GM18519 (cell line): ENCODE measurements at regions not wholly inside any gene's neighbourhood (a gene's known extent, or its start where the extent isn't known, plus 50 kb on each side); places are given as distances from the start of the nearest gene placed in this dataset.

ENCODE experiments used
- ATAC-seq: cut with Tn5 transposase; IDR thresholded peaks from one replicate; pipeline ENCODE4 v1.9.1; 2021; ENCODE audit warnings: mild to moderate bottlenecking, moderate library complexity; ENCODE audit not compliant: unreplicated experiment, low FRiP score

GRCh38 chr15:69853544-69853951, 244.2 kb downstream of the TLE3 start:
- no peak for ATAC-seq

GRCh38 chr15:69854001-69854400, 243.7 kb downstream of the TLE3 start:
- no peak for ATAC-seq

DNA sequence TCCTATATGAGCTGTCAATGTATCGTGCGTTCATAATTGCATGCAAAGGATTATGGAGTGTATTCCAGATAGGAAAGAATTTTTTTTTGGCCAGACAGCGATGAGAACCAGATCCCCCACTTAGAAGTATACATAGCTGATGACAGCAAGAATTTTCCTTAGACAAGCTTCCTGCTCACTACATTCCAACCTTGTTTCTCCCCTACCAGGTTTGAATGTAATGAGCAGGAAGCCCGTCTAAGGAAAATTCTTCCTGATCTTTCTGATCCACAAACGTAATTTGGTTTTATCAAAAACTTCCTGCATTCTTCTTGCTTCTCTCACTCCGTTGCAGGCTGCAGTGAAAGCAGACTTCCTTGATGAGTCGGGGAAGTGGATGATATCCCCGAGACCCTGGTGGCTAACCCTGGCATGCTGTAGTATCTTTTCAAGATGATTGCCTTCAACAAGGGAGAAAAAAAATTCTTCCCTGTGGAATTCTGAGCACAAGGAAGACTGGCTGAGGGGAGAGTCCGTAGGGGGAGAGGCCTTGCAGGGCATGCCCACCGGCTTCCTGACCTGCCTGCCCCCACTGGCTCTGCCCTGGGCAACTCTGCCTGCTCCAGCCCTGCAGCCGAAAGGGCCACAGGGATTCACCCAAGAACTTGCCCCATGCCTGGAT, 243.1 kb downstream of the TLE3 start:
- ATAC-seq, result no peak

DNA sequence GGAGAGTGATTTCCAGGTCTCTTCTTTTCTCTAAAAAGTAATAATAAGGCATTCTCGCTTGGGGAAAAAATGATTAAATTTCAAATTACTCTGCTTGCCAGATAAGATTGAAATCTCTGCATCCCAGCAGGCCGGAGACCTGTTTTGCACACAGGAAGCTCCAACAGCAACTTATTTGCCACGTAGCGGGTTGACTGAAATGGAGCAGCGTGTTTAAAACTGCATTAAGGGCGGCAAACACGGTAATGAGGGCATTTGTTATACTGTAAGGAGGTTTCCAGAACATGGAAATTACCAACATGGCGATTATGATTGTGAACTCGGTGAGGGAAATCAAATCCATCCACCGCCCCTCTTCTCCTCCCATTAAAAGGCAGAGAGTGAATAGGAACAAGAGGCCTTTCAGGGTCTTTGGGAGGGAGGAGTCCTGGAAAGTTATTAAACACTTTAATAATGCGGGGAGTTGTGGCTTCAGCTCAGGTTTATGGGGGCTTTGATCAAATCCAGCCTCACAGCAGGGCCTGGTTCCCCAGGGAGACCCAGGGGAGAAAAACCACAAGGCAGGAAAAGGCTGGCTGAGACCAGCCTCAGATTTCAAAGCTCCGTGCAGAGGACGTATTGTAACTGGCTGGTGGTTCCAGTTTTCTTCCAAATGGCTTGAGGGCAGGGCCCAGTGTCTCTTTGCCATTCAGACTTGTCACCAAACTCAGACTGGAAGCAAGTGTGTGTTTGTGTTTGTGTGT, 242.3 kb downstream of the TLE3 start:
- no peak for ATAC-seq

DNA sequence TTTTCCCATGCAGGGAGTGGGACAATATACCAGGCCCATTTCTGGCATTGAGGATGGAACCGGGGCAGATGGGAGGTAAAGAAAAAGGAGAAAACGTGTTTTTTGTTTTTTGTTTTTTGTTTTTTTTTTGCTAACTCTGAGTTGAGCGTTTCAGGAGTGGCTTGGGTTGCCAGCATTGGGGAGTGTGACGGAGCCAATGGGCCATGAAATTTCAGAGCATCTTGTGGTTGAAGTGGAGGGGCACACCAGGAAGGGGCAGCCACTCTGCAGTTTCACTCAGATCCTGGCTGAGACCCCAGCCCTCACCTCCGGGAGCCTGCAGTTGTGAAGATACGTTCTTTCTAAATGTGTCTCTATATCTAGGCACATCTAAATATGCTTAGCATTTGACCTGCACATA, 240.5 kb downstream of the TLE3 start:
- no peak for ATAC-seq

GRCh38 chr15:69857686-69858391, 239.9 kb downstream of the TLE3 start:
- ATAC-seq, result no peak

DNA sequence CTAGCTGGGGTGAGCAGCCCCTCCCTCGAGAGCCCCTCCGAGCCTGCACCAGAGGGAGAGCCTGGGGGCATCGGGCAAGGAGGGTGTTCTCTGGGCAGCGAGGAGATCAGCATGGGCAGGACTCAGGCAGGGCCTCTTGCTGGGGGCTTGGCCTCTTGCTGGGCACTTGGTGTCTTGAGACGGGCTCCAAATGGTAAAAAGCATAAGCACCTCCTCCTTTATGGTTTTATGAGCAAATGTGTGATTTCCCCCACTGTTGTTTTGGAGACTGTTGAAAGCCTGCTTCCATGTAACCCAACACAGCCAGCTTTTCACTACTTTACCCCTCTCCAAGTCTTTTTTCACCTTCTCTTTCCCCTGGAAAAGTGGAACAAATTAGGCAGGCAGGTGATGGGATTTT, 239.3 kb downstream of the TLE3 start:
- no peak for ATAC-seq

GRCh38 chr15:69859866-69860265, 237.9 kb downstream of the TLE3 start:
- no peak for ATAC-seq

DNA sequence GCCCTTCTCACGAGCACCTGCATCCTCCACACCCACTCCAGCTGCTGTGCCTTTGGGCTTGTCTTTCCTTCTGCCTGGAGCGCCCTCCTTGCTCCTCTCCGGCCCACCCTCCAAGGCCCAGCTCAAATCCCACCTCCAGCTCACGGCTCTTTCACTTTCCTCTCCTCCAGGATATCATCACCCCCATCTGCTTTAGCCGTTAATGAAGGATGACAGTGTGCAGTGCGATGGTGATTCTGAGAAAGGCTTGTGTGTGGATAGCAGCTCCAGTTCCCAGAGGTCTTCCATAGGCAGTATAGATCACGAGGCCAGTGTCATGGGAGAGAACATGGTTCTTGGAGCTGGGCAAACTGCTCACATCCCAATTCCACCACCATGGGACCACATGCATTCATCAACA, 237.4 kb downstream of the TLE3 start:
- no peak for ATAC-seq

GRCh38 chr15:69860921-69861320, 236.8 kb downstream of the TLE3 start:
- ATAC-seq, result no peak

DNA sequence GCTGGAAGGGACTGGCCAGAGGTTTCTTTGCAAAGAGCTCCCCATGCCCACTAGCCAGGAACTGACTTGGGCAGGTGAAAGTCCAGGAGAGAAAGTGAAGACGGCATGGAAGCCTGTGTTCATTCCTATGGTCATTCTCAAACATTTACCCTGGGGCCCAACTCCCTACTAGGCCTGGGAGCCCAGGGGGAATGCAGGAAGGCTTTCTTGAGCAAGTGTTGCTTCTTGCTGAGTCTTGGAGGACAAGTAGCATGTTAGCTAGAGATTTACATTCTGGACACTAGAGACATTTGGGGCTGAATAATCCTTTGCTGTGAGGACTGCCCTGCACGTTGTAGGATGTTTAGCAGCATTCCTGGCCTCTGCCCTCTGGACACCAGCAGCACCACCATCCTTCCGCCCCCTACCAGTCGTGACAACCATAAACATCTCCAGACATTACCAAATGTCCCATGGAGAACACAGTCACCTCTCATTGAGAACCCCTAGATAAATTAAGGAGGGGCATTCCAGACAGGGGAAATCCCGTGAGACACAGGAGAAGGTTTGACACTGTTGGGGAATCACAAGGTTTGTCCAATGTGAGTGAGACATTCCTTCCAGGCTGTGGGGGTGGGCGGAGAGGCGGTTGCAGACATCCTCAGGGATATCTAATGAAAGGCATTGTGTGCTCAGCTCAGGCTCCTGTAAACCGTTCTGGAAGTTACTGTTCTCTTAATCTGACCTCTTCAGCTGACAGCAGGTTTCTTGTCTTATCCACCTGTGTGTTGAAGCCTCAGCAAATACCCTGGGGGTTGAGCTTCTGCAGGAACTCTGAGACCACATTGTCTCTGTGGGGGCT, 236.2 kb downstream of the TLE3 start:
- ATAC-seq, result no peak

- ATAC-seq, result no peak
Observed at GRCh38 chr15:69862540-69862939, 235.2 kb downstream of the TLE3 start.

GRCh38 chr15:69863446-69863845, 234.3 kb downstream of the TLE3 start:
- ATAC-seq, result no peak

DNA sequence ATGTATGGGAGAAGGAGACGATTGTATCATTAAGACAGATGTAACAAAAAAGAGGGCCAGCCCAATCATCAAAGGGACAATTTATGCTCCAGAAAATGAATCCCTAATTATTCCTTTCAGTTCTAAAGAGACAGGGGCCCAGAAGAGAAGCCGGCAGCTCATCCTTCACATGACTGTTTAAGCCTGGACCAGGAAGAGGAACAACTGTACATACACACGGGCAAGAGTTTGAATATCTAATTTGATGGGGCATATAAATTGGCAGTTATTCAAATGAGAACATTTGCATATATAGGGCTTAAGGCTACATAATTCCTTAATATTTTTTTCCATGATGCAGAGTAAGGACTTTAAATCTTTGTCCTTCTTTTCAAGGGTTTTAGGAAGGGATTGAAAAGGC, 232.3 kb downstream of the TLE3 start:
- no peak for ATAC-seq

- no peak for ATAC-seq
Observed at GRCh38 chr15:69868756-69869155, 229.0 kb downstream of the TLE3 start.

DNA sequence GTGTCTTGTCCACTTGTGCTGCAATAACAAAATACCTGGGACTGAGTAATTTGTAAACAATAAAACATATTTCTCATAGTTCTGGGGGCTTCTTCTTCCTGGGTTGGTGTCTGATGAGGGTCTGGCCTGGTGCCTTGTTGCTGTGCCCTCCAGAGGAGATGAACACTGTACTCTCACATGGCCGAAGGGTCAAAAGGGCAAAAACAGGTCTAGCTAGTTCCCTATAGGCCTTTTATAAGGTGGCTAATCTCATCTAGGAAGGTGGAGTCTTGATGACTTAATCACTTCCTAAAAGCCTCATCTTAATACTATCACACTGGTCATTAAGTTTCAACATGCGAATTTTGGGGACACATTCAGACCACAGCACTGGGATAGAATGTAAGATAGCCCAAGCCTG, 228.4 kb downstream of the TLE3 start:
- ATAC-seq, result no peak

DNA sequence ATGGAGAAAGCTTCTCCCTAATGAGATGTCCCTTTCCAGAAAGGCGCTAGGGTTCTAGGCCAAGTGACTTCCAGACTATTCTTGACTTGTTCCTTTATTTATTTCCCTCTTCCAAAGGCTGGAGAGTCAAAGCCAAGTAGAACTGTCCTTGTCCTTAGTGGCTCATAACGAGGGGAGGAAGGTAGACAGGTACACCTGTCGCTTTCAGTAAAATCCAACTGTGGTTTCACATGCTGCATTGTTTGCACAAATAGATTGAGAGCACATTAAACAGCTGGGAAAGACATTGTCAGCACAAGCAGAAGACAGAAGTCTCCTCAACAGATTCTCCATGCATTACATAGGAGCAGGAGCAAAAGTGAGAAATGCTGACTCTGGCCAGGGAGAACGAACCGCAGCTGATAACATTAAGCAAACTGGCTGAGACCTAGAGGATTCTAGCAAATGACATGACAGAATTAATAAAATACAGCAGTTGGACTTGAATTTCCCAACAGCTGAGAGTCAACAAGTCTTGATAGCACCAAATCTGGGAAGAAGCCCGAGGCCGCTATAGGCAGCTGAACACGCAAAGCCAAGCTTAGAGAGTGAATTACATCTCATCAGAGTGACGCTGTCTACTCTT, 227.7 kb downstream of the TLE3 start:
- no peak for ATAC-seq

GRCh38 chr15:69871511-69872134, 226.1 kb downstream of the TLE3 start:
- ATAC-seq, result no peak

DNA sequence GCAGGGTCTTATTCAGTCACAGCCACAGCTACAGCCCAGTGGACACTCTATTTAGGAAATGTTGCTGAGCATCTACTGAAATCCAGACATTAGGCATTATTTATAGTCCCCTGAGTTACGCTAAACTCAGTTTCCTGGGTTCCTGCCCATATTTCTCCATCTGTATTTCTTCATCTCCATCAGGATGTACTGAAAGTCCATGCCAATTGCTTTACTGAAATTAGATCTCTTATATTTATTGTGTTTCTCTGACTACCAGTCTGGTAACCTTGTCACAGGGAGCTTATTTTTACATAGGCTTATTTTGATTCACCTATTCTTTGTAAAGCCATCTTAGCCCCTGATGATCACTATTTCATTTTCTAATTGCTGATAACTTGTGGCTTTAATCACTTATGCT, 223.9 kb downstream of the TLE3 start:
- no peak for ATAC-seq

DNA sequence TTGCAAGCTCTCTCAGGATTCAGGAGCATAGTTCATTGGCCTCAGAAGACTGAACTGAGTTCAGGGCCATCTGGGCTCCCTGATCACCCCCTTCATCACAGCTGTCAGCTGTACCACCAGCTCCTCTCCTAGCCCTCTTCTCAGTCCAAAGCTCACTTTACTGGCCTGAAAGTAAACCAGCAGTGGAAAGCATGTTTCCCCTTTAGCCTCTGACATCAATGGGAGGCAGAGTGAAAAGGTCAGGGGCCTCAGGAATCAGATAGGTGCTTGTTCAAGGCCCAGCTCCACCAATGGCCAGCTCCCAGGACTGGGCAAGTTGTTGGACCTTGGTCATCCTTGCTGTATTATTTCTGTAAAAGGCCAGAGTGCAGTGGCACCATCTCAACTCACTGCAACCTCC, 223.4 kb downstream of the TLE3 start:
- no peak for ATAC-seq
